ENCODE measurements at regions not wholly inside any gene's neighbourhood (a gene's known extent, or its start where the extent isn't known, plus 50 kb on each side); places are given as distances from the start of the nearest gene placed in this dataset.

DNA sequence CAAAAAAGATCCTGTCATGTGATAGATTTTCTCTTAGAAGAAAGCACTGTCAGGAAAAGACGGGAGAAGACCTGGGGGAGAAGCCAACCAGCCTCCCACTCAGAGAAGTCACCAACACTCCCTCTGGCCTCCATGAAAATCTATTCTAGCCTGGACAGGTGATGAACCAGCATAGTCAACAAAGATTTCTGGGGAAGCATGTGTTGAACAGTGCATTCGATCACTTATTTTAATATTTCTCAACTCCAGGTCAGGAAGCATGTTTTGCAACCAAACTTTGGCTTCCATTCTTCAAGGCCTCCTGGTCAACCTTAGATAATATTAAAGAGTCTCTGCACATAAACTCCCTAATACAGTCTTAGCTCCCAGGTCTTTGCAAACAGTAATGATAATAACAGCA is 74.7 kb upstream of the ERCC4 start:
- Histone ChIP-seq H2BK15ac (ENCODE audit: low read depth, low read length) (no peak overlapping the region), H3K56ac (ENCODE audit: extremely low read depth, insufficient read depth, low read length) (no peak overlapping the region), H3K9me1 (ENCODE audit: insufficient read depth, low read length) (no peaks in the 10 kb centered on the region), H3K9me3 (ENCODE audit: control insufficient read depth, insufficient read depth, low read length) (peaks cover 2% of the 10 kb centered on the region; the same call in 1 of the 2 replicates), H3K14ac (replicated peaks; ENCODE audit: low read depth, low read length) (no peak overlapping the region), H2AK9ac (replicated peaks; ENCODE audit: low read depth, low read length, poor library complexity) (no peak overlapping the region), H3K4me1 (ENCODE audit: control insufficient read depth, insufficient read depth, low read length) (no peaks in the 10 kb centered on the region), H4K91ac (ENCODE audit: insufficient read depth, low read depth, low read length) (no peak overlapping the region), H3K79me1 (ENCODE audit: low read depth in 1 of 2, low read length in 2 of 2) (no peaks in the 10 kb centered on the region), H3K23ac (ENCODE audit: low read depth, low read length) (no peak overlapping the region), H3K4ac (ENCODE audit: low read depth, low read length) (no peak overlapping the region), H2AFZ (replicated peaks; ENCODE audit: low read length, poor library complexity) (no peak overlapping the region), H3K36me3 (ENCODE audit: control insufficient read depth, insufficient read depth, low read length) (no peaks in the 10 kb centered on the region), H4K8ac (ENCODE audit: low read depth in 2 of 2, low read length in 2 of 2) (no peak overlapping the region), H2BK120ac (ENCODE audit: low read depth, low read length) (no peak overlapping the region), H3K18ac (ENCODE audit: low read depth, low read length) (no peak overlapping the region), H2BK5ac (ENCODE audit: low read depth, low read length, poor library complexity, severe bottlenecking) (no peak overlapping the region), H3K27me3 (ENCODE audit: control insufficient read depth, insufficient read depth, low read length) (no peaks in the 10 kb centered on the region), H3K27ac (ENCODE audit: insufficient read depth, low read length) (no peak overlapping the region), H3K4me2 (ENCODE audit: low read depth, low read length) (no peak overlapping the region), H3K4me3 (ENCODE audit: insufficient read depth, low read depth, low read length) (no peak overlapping the region), H3K9ac (ENCODE audit: low read depth, low read length) (no peak overlapping the region), H2BK20ac (ENCODE audit: low read depth, low read length) (no peak overlapping the region), H4K20me1 (ENCODE audit: insufficient read depth, low read length) (no peaks in the 10 kb centered on the region), H2AK5ac (ENCODE audit: low read depth, low read length) (no peak overlapping the region), H4K5ac (ENCODE audit: low read depth, low read length) (no peak overlapping the region)
- DNase-seq (no peak), ATAC-seq (ENCODE audit: low read depth) (no peak)
- ChIA-PET POLR2A (ENCODE audit: unreplicated experiment) (no interaction called here), CTCF (no interaction called here)
- dilution Hi-C loops (cut with HindIII; ENCODE audit: low sequenced_read_pairs, unreplicated experiment) (no loop called here), in situ Hi-C loops (cut with MboI; ENCODE audit: low sequenced_read_pairs) (no loop called here), intact Hi-C loops (cut with micrococcal nuclease) (no loop called here)
- no peak for TF ChIP-seq MAFK (IDR thresholded peaks at IDR 0.05; ENCODE audit: low read depth, low read length)
- no peak for TF ChIP-seq CEBPB (IDR thresholded peaks at IDR 0.05; ENCODE audit: low read depth, low read length)
- no peak for TF ChIP-seq CHD1 (IDR thresholded peaks at IDR 0.05; ENCODE audit: low read depth, low read length)
- no peak for TF ChIP-seq RCOR1 (IDR thresholded peaks at IDR 0.05; ENCODE audit: insufficient replicate concordance, low read length)
- no peak for TF ChIP-seq ELK1 (IDR thresholded peaks at IDR 0.05; ENCODE audit: borderline replicate concordance, low read depth, low read length)
- no peak for TF ChIP-seq CTCF (conservative IDR thresholded peaks at IDR 0.05; ENCODE audit: low read depth, low read length)
- no peak for TF ChIP-seq RAD21 (IDR thresholded peaks at IDR 0.05; ENCODE audit: low read length)
- TF ChIP-seq NFE2L2 (IDR thresholded peaks at IDR 0.05; ENCODE audit: low read depth, low read length): no peak
- TF ChIP-seq MXI1 (IDR thresholded peaks at IDR 0.05; ENCODE audit: borderline replicate concordance, low read depth, low read length): no peak
- no peak for TF ChIP-seq FOS (IDR thresholded peaks at IDR 0.05; ENCODE audit: low read depth, low read length)
- TF ChIP-seq RFX5 (IDR thresholded peaks at IDR 0.05; ENCODE audit: low read depth, low read length): no peak
- no peak for TF ChIP-seq BHLHE40 (IDR thresholded peaks at IDR 0.05; ENCODE audit: low read depth, low read length)
- no peak for TF ChIP-seq SMC3 (IDR thresholded peaks at IDR 0.05; ENCODE audit: low read depth, low read length)
- WGBS, 2 experiments (ENCODE audit: extremely low coverage in 2 of 2, insufficient read length in 1 of 2): no CpG with 5 or more reads among the region's 2 CpGs
- no TSS peak for BruUV-seq (replicated peaks)

Data from IMR-90 (cell line).